Left kidney (tissue), 1 donor: ENCODE measurements at regions not wholly inside any gene's neighbourhood (a gene's known extent, or its start where the extent isn't known, plus 50 kb on each side); places are given as distances from the start of the nearest gene placed in this dataset.
A peak's percentile ranks its signal among the peaks of the same experiment; 100 is the strongest.
"Not testable (repeated sequence)": the region's sequence is repeated elsewhere in the genome, so short reads cannot be mapped to it uniquely, and the experiment has no call there.

Experiments used
- DNase-seq: peaks from one replicate; pipeline ENCODE4 v3.0.0-alpha.2; 2013

DNA sequence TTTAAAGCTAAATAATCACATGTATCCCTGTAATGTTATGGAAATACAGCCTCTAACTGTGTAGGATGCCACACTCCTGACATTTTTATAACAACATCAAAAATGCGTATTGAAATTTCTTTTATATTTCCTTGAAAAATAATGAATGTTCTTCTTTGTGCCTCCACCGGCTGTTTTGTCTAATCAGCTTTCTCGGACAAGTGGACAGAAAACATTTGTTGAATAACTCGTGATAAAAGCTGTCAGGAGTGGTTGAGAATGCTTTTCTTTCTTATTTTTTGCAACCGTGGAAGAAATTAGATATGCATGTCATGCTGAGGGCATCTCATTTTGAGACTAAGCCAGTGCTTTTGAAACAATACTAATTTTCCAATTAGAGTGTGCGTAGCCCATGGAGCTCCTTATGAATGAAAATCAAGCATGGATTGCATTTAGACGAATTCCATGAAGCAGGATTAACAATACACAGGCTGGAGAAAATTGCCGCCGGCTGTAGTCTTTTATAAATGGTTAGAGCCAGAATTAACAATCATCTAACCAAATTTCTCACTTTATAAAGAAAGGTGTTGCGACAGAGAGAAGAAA, 614.5 kb upstream of the LCORL start:
- no peak for DNase-seq

- DNase-seq = no peak
Observed at GRCh38 chr4:18635531-18635930, 614.0 kb upstream of the LCORL start.

DNA sequence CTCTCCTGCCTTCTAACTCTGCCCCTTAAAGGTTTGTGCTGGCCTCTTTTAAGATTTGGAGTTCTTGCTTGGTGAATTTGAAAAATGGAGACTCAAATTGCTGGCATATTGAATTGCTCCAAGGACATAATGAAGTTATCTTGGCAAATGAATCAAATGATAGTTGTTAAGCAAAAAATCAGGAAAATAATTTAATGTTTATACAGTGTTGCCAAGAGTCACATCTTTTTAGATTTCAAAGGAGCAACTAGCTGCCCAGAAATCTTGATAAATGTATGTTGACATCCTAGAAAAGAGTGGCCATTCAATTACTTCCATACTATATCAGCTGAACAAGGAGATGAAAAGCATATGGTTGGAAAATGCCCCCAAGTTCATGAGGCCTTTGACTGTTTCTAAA, 610.0 kb upstream of the LCORL start:
- DNase-seq = no peak

GRCh38 chr4:18630218-18631110, 608.9 kb upstream of the LCORL start:
- DNase-seq = no peak

DNA sequence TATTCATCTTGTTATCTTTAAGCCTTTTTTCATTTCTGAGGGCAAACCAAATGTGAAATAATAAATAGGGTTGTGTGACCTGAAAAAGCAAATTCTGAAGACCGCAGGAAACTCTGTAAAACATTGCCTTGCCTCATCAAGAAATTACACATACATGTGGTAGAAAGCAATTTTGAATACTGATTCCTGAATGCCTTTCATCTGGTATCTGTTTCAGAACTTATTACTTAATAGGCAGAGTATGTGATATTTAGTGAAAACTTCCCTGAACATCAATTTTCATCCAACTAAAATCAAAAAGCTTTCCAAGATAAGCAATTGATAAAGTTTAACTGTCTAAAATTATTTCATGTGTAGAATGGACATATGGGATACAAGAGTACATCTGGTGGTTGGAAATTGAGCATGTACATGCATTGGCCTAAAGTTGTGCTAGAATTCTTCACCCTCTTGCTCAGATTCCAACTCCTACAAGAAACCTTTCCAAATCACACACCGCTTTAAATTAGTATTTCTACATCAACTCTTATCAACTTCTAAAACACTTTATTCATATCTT, 606.0 kb upstream of the LCORL start:
- DNase-seq = no peak

DNA sequence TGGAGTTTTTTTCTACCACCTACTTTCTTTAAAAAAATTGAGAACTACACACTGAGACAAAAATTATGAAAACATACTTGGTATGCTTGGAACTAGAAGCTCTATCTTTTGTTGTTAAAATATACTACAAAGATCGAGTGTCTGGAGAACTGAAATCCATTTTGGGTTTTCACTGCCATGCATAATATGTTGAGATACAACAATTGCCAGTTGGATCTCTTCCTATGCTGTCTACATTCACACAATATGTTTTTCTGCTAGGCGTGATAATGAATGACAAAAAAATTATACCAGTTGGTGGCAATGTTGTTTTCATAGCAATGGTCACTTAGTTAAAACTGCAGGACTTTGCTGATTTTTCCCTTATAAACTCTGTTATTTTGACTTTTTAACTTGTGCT, 605.4 kb upstream of the LCORL start:
- DNase-seq = no peak

DNA sequence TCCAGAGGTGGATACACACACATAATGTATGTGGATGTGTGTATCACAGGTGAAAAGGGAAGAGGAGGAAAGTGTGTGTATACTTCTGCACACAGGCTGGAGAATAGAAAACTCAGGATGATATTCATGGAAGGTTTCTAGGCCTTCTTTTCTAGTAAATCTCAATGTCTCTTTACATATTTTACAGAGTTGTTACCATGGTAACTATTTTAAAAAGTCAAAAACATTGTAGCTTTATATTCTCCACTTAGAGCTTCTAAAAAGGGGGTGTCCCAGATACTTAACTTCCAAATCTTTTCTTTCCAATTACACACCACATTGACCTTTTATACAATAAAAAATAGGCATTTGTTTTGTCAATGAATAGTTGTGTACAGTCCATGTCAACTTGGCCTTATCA, 604.8 kb upstream of the LCORL start:
- DNase-seq = no peak

GRCh38 chr4:18621186-18621585, 599.6 kb upstream of the LCORL start:
- no peak for DNase-seq

GRCh38 chr4:18616720-18617119, 595.2 kb upstream of the LCORL start:
- no peak for DNase-seq

- DNase-seq = no peak
Observed at GRCh38 chr4:18611026-18611425, 589.5 kb upstream of the LCORL start.

GRCh38 chr4:18608908-18609533, 587.5 kb upstream of the LCORL start:
- DNase-seq = no peak

GRCh38 chr4:18602610-18603009, 581.1 kb upstream of the LCORL start:
- not testable (repeated sequence) for DNase-seq

GRCh38 chr4:18593297-18594002, 571.9 kb upstream of the LCORL start:
- DNase-seq = peak; percentile 83

- no peak for DNase-seq
Observed at GRCh38 chr4:18582841-18583240, 561.3 kb upstream of the LCORL start.

DNA sequence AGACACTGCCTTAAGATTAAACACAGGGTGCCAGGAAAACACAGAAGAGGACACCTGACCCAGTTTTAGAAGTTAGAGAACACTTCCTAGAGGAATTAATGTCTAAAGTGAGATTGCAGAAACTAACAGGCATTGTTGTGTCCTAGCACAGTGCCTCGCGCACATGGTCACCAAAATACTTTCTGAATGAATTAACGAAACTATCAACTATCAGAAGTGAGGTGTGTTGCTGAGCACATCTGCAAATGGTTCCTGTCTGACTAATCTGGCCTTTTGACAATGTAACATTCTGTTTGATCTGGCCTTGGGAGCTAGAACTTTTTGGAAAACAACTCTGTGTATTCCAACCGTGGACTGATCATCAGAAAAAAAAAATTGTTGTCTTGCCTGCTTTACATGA, 556.8 kb upstream of the LCORL start:
- DNase-seq = no peak

GRCh38 chr4:18572481-18572880, 550.9 kb upstream of the LCORL start:
- DNase-seq = no peak

DNA sequence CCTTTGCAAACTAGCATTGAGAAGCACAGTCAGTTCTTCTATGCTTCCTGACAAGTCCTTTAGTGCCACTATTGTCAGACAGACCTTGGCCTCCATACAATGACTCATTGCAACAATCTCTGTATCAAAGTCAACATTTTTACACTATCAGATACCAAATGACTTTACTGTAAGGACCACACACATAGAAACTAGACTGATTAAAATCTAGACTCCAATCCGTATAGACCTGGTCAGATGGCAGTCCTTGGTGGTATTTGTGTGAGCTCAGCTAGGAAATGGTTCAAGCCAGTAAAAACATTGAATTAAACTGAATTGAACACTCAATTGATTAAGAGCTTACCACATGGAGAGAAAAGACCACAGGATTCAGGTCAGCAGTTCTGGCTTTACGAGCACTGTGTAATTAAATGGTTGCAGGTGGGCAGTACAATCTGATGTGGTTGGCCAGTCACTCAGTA, 549.8 kb upstream of the LCORL start:
- DNase-seq = no peak

- DNase-seq = no peak
Observed at GRCh38 chr4:18570370-18570769, 548.8 kb upstream of the LCORL start.

DNA sequence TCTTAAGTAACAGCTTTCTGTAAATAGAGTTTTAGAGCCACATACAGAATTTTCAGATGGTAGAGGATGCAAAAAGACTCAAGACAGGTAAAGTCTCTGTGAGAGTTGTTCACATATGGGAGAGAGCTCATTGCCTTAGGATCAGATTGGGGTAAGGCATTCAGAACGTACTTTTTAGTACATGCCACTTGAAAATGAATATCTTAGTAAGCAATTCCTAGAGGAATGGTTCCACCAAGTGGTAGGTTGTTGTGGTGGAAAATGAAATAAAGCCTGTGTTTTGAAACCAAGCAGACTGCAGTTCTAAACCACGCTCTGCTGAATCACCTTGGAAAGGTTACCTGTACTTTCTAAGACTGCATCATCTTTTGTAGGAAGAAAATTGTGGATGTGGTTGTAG, 547.0 kb upstream of the LCORL start:
- DNase-seq = peak; percentile 22

DNA sequence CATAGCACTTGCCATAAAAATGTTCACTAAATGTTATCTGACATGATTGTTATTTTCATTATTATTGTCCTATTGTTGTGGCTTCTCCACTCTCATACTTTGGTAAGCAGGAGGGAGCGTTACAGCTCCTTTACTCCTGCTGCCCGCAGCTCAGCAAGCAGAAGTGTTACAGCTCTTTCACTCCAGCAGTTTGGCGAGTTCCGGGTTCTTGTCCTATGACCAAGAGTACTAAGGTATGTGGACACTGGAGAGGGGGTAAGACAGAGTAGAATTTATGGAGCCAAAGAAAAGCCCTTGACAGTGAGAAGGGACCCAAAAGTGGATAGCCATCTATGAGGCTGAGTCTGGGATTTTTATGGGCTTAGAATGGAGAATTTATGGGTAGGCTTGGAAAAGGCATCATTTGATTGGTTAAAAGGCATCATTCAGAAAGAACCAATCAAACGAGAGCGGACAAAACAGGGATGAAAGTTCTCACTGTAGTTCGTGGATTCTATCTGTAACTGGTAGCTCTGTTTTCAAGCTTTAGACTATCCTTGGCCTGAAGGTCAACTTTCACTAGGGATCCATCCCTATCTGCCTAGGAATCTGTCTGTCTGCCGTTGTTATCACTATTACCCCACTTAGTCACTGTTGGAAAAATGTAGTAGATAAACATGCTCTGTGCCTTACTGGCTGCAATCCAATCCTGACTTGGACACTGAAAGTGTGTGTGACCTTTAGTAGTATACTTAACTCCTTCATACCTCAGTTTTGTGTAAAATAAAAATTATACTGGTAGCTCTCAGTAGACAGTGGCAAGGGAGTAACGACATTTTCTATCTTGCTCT, 545.6 kb upstream of the LCORL start:
- DNase-seq = no peak

- DNase-seq = no peak
Observed at GRCh38 chr4:18559492-18559891, 537.9 kb upstream of the LCORL start.
